C4-2B (cell line): ENCODE measurements at regions not wholly inside any gene's neighbourhood (a gene's known extent, or its start where the extent isn't known, plus 50 kb on each side); places are given as distances from the start of the nearest gene placed in this dataset.

Source experiments
- H3K27ac ChIP-seq: fragments of 450-650 bp; 2 replicates; pipeline ENCODE4 v1.5.1; 2017
- ZFX ChIP-seq: fragments of 450-650 bp; IDR thresholded peaks from 2 replicates; pipeline ENCODE4 v1.6.1; 2017
- TF ChIP-seq, protein P1 (sequence below): fragments of 450-650 bp; conservative IDR thresholded peaks from 2 replicates; pipeline ENCODE4 v1.5.1; 2017; ENCODE audit warnings: mild to moderate bottlenecking

DNA sequence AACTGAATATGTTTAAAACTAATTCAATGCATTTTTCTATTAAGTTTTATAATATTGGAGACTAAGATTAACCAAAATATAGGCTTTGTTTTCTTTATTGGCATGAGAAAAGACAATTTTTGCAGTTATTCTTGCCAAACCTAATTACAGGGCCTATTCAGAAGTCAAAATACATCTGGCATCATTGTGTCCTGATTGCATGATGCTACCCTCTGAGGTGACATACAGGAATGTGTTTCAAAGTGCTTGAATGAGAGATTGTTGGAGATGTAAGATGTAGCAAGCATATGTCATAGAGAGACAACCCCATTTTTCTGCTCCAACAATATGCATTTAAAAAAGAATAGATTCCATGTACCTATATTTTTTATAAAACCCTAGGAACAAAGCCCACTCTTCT is 1036.4 kb downstream of the PCDH18 start:
- TF ChIP-seq ZFX: no peak
- TF ChIP-seq, protein P1, sequence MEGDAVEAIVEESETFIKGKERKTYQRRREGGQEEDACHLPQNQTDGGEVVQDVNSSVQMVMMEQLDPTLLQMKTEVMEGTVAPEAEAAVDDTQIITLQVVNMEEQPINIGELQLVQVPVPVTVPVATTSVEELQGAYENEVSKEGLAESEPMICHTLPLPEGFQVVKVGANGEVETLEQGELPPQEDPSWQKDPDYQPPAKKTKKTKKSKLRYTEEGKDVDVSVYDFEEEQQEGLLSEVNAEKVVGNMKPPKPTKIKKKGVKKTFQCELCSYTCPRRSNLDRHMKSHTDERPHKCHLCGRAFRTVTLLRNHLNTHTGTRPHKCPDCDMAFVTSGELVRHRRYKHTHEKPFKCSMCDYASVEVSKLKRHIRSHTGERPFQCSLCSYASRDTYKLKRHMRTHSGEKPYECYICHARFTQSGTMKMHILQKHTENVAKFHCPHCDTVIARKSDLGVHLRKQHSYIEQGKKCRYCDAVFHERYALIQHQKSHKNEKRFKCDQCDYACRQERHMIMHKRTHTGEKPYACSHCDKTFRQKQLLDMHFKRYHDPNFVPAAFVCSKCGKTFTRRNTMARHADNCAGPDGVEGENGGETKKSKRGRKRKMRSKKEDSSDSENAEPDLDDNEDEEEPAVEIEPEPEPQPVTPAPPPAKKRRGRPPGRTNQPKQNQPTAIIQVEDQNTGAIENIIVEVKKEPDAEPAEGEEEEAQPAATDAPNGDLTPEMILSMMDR: no peak

DNA sequence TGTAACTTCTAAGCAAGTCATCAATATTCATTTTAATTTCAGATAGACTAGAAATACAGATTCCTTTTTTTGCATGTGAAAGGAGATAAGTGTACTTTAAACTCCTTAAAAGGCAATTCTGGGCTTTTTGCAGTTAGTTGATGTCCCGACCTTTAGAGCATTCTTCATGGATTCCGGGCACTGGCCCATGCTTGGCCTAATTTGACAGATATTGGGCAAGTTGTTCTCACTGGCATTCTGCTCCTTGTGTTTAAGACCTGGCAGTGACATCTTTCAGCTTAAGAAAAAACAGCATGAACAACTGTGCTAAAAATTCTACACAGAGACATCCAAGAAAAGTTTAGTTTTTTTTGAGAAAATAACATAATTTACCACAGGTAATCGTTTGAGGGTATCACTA is 1037.2 kb downstream of the PCDH18 start:
- TF ChIP-seq, protein P1: no peak
- TF ChIP-seq ZFX: no peak
- H3K27ac ChIP-seq: no peak overlapping the region

More for the DNA sequence above, 1036.4 kb downstream of the PCDH18 start:
- no peak overlapping the region for H3K27ac ChIP-seq

DNA sequence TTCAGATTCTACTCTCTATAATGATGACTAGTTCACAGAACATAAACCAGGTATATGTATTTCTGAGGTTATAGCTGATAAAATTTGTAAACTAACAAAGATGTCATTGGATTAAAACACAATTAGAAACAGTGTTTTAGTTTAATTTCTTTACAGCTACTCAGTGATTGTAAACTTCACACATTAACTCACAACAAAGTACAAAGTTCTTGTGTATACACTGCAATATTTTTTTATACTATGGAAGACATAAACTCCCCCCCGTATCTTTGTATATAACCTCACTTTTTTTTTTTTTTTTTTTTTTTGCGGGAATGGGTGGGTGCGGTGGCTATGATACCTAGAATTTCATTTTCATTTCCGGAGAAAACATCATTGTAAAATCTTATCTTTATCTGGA is 1043.2 kb downstream of the PCDH18 start:
- TF ChIP-seq, protein P1: no peak
- no peak for TF ChIP-seq ZFX
- H3K27ac ChIP-seq: no peak overlapping the region

DNA sequence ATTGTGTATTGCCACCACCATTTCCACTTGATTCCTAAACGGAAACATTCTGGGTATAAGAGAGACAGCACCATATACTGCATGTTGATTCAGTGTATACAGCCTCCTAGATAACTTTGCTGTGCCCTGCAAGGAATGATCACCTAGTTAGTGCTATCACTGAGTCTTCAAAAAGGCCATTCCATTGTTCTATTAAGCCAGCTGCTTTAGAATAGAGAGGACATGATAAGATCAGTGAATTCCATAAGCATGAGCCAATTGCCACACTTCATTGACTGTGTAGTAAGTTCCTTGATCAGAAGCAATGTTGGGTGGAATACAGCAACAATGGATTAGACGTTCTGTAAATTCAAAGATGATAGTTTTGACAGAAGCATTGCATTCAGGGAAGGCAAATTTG is 1047.3 kb downstream of the PCDH18 start:
- no peak for TF ChIP-seq ZFX
- TF ChIP-seq, protein P1: no peak

DNA sequence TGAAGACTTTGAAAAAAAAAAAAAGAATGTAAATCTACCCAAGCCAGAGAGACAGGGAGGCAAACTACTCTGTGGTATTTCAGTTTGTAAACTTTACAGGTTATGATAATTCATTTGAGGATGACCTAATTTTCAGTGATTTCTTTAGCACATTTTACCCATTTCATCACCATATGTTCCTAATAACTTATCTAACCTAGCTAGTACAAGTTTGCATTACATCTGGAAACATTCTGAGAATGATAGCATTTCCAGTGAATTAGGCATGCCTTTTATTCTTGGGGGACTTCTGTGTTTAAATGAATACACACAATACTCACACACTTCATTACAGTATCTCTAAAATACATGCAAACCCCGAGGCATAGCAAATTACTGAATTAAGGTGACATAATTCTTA is 1055.5 kb downstream of the PCDH18 start:
- no peak overlapping the region for H3K27ac ChIP-seq
- TF ChIP-seq, protein P1: no peak
- no peak for TF ChIP-seq ZFX

More for the DNA sequence above, 1047.3 kb downstream of the PCDH18 start:
- no peak overlapping the region for H3K27ac ChIP-seq

GRCh38 chr4:136471051-136471450 is 1061.2 kb downstream of the PCDH18 start:
- no peak for TF ChIP-seq ZFX
- TF ChIP-seq, protein P1: no peak
- no peak overlapping the region for H3K27ac ChIP-seq

GRCh38 chr4:136465691-136466090 is 1066.6 kb downstream of the PCDH18 start:
- no peak overlapping the region for H3K27ac ChIP-seq
- TF ChIP-seq, protein P1: no peak
- no peak for TF ChIP-seq ZFX
